Activated CD4-positive, CD25-positive, alpha-beta regulatory T cell treated with anti-CD3 and anti-CD28 coated beads, Interleukin-2, amount 50 U/mL, for 24 hours (primary cell): ENCODE measurements at regions not wholly inside any gene's neighbourhood (a gene's known extent, or its start where the extent isn't known, plus 50 kb on each side); places are given as distances from the start of the nearest gene placed in this dataset.
"Not testable (repeated sequence)": the region's sequence is repeated elsewhere in the genome, so short reads cannot be mapped to it uniquely, and the experiment has no call there.

Experiments
- ATAC-seq, 2 donors: fragments of 150-1000 bp; cut with Tn5 transposase; one replicate each; pipeline ENCODE4 v1.10.0; 2021; ENCODE audit warnings: mild to moderate bottlenecking in 1 of 2, moderate library complexity in 1 of 2

DNA sequence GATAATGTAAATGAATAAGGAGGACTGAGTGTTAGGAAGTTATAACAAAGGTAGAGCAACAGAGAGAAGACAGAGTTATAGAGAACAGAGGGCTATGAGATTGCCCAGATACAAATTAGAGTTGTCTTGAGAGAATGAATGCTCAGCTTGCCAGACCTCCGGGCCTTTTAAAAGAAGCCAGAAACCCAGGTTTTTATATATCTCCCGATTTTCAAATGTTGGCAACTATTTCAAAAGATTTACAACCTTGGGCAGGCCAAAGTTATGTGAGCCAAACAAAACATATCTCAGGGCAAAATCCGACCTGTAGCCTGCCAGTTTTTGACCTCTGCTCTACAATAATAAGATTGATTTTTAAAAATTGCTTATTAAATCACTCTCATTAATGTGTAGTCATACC is 573.1 kb upstream of the SLC10A2 start:
- ATAC-seq: no peak

DNA sequence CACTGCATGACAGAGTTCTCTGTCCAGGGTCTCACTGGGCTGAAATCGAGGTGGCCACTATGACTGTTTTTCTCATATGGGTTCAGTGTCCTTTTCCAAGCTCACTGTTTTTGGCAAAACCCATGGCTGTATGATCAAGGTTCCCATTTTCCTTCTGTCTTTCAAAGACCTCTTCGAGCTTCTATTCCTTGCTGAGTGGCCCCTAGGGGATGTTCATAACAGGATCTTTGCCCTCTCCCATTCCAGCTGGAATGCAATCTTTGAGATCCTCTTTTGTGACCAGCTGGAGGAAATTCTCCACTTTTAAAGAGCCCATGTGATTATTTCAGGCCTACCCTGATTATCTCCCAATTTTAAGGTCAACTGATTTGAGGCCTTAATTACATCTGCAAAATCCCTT is 572.5 kb upstream of the SLC10A2 start:
- no peak for ATAC-seq

DNA sequence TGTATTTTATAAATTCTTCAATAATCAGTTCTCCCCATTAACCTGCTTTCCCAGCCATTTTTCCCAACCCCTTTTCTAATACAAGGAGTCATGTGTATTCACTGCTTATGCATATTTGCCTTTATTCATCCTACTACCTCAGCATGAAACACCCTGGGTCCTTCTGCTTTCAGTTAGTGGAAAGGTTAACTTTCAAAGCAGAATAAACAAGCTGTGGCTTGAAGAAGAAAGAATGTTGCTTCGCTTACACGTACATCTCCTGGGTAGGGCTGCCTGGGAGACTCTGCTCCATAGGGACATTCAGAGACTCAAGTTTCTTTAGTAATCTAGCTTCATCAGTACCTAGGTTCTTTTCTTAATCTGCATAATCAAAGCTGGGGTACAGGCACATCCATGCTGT is 567.8 kb upstream of the SLC10A2 start:
- ATAC-seq: no peak

DNA sequence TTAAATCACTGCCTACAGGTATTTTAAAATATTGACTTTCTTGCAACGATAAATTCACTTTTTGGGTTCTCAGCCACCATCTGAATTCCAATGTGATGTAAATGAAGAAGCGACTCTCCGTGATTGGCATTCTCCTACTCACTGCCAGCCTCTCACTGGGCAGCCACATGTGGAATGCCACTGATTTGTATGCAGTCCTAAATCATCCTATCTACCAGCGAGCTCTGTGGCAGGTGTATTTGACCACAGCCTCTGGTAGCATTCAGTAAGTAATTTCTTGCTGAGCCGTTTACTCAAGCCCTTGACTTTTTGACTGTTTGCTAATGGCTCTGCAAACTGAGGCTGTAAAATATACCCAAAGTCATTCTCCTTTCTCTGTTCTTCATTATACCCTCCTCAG is 559.0 kb upstream of the SLC10A2 start:
- no peak for ATAC-seq

DNA sequence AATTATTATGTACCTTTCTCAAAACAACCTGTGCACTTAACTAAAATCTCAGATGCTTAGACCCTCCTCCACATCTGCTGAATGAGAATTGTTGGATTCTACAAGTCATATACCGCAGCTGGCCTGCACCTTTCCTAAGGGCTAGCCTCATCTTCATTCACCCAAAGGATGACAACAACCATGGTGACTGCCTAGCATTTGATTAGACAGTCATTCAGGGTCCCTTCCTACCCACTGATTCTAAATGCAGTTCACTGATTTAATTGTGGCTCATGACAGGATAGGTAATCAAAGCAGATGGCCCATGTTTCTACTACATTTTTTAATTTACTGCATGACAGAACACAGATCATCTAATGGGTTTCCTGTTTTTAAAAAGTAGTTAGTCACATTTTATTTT is 551.9 kb upstream of the SLC10A2 start:
- no peak for ATAC-seq

DNA sequence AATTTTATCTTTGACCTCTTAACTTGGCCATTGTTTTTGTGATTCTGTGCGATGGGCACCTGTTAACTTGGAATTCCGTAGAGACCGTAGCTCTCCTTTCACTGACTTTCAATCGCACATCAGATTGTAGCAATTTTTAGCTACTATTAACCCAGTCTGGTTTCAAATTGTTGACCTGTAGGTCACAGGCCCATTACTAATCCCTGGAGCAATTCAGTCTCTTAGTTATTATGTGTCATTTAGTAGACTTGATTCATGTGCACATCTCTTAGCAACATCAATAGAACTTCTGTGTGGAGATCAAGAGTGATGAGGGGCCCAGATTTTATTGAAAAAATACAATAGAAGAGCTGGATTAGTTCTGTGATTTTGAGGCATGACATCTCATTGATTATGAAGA is 549.6 kb upstream of the SLC10A2 start:
- ATAC-seq: no peak

DNA sequence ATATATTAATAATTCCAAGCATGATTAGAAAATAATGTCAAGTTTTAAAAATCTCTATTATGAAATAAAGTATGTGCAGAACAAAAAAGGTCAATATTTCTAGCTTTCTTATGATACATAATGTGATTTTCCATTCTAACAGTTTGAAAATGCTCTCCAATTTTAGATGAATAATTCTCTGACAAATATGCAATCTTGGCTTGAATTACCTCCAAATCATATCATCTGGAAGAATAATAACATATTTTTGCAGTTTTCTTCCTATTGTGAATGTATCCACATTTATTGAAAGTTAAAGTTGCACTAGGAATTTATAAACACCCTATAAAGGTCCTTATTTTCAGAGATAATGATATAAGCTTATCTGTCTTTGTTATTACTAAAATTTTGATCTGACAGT is 548.5 kb upstream of the SLC10A2 start:
- no peak for ATAC-seq

DNA sequence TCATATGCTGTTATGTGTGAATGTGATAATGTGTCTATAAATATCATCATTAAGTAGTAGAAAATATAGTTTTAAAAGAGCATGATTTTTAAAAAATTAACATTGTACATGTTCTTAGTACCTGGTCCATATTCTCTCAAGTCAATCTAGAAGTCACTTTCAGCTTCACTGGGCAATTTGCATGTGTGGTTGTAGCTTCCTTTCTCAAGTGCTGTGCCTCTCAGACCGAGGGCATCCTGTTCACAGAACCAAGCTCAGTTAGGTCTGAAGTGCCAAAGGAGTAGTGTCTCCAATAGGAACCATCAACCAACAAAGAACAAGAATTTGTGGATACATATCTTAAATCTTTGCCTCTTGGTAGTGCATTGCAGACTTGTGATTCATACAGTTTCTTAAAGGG is 541.8 kb upstream of the SLC10A2 start:
- no peak for ATAC-seq

DNA sequence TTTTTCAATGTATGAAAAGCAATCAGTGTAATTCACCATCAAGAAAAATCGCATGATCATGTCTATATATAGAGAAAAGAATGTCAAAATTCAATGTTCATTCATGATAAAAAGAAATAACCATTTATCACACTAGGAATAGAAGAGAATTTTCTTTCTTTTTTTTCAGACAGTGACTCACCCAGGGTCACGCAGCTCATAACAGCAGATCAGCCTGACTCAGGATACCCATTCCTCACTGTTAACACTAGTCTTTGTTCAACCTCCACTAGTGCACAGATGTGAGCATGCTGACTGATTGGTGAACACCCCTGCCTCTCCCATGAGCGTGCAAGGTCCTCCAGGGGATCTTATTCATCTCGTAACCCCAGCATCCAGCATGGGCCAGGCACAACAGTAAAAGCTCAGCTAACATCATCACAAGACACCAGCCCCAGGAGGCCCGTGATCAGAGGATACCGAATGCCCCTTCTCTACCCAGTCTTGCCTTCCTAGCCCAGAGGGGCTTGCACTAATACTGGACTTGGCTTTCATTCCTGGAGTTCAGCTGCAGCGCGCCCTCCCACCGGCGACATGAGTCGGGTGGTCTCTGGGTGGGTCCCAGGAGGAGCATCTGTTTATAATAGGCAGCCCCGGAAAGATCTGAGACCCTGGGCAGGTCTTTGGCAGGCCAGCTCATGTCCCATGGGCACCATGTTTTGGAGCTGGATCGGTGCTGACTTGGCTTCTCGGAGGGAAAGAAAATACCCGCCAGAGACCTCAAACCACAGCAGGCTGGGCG is 539.5 kb upstream of the SLC10A2 start:
- no peak for ATAC-seq

DNA sequence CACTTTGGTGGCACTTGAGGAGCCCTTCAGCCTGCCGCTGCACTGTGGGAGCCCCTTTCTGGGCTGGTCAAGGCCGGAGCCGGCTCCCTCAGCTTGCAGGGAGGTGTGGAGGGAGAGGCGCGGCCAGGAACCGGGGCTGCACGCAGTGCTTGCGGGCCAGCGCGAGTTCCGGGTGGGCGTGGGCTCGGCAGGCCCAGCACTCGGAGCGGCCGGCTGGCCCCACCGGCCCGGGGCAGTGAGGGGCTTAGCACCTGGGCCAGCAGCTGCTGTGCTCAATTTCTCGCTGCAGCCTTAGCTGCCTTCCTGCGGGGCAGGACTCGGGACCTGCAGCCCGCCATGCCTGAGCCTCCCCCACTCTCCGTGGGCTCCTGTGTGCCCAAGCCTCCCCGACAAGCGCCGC is 533.7 kb upstream of the SLC10A2 start:
- ATAC-seq: not testable (repeated sequence)

DNA sequence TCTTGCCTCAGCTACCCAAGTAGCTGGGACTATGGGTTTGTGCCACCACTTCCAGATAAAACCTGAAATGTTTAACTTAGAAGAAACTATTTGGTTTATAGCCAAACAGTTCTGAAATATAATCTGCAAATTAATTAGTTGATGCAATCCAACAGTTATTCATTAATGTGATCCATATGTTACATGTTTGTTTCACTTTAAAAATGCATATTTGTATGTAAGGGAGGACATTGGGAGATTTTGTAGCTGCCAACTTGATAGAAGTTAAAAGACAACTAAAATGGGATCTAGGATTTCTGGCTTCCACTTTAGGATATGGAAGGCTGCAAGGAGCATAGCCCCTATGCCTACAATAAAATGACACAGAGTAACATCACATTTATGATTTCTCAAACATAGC is 532.5 kb upstream of the SLC10A2 start:
- no peak for ATAC-seq

DNA sequence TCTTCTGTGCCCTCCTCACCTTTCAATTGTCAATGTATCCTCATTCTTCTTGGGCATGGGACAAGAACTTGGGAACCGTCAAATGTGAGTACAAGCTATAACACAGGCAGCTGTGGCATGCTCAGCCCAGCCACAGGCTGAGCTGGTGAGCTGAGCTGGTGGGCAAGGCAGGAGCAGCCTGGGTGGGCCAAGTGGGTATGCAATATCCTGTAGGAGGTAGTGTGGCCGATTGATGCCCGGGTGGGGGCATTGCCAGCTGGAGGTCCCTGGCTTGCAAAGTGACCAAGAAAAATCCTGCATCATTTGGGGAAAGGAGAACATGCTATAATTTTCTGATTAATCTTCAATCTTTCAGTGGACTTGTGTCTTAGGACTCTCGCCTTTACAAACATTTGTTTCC is 507.2 kb upstream of the SLC10A2 start:
- ATAC-seq: no peak

DNA sequence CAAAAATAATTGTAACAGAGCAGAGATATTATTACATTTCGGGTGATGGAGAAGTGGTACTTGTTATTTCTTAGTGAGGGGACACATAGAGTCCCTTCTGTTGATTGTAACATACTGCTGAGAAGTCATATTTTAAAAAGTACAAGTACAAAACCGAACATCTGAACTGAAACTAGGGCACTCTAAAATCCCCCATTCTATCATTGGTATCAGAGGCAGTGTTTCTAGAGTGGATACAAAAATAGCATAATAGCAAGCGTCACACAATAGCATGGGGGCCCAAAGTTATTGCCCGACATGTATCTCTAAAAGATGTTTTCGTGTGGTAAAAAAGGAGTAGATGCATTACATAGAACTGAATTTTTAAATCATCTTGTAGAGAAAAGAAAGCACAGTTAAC is 502.1 kb upstream of the SLC10A2 start:
- ATAC-seq: no peak

DNA sequence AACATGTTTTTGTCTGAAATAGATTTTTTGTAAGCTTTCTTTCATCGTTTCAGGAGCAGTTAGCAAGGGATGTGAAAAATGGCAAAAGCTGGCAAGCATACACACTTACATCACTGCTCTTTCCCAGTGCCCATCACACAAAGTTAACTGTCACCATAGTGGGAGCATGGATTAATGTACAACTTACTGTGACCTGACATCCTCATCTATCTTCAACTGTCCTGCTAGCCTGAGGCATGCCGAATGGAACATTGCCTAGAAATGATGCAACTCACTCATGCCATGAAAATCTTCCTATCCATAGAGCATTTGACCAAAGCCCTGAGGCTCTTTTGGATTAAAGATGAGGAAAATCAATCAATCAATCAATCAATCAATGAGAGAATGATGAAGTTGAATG is 491.7 kb upstream of the SLC10A2 start:
- ATAC-seq: no peak

DNA sequence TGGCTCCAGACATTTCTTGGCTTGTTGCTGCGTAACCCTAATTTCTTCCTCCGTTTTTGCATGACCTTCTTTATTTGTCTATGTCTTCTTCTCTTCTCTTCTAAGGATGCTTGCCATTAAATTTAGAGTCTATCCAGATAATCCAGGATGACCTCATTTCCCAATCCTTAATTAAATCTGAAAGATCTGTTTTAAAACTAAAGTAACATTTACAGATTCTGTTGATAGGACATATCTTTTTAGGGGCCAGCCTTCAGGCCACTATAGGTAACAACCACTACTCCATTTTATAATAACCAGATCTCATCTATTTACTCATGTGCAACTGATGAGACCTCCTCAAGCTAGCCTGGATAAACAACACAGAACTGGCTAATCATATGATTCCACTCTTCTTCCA is 490.5 kb upstream of the SLC10A2 start:
- no peak for ATAC-seq

DNA sequence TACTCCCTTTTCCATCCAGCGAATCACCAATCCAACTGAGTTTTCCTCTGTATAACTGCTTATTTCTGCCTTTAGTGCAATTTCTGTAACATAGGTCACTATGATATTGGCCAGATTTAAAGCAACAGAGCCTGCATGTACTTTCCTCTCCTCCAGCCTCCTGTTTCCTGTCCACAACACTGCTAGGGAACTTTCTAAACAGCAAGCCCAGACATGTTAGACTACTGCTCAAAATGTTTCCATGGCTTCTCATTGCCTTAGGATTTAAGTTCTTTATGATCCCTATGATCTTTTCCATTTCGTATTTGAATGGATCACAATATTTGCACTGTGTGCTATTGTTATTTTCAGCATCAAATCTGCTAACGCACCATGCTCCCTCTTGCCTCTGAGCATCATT is 481.7 kb upstream of the SLC10A2 start:
- ATAC-seq: no peak

DNA sequence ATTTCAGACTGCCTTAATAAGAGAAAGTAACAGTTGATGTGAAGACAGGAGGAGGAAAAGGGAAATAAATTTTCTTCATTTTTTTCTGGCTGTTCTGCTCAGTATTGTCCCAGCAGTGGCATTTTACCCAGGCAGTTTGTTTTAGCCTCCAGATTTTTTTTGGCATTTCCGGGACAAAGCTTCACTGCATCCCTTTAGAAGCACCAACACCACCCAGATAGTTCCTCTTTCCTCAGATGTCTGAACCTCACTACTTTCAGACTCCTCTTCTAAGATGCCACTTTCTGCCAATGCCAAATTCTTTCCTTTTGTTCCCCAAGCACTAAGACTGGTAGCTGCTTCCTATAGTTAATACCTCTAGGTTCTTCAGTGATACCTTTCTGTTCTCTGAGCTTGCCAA is 480.1 kb upstream of the SLC10A2 start:
- no peak for ATAC-seq

DNA sequence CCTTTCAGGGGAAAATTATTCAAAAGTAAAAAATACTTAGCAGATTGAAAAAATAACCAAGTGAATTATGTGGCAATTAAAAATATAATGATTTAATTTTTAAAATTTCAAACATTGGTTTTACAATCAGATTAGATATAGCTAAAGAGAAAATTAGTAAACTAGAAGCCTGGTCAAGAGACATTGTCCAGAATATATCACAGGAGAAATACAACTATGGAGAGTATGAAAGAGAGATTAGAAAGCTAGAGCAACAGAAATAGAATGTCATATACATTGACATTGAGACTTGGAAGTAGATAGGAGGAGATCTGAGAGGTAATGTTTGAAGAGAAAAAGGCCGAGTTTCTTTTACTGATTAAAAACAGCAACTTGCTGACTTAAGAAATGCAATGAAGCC is 476.4 kb upstream of the SLC10A2 start:
- ATAC-seq: no peak

DNA sequence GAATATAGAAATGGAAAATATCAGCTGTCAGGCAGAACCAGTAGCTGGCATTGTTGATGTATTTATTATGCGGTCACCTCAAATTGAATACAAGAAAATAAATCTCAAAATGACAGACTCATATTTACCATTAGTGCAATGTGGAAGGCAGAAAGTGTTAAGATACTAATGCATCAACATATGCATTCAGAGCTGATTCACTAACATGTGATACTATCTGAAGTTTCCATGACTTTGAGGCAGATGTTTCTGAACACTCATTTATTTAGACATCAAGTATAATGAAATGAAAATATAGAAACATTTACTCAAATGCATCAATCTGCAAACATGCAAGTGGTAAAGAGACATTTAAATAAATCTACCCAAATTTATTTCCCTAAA is 474.2 kb upstream of the SLC10A2 start:
- no peak for ATAC-seq

DNA sequence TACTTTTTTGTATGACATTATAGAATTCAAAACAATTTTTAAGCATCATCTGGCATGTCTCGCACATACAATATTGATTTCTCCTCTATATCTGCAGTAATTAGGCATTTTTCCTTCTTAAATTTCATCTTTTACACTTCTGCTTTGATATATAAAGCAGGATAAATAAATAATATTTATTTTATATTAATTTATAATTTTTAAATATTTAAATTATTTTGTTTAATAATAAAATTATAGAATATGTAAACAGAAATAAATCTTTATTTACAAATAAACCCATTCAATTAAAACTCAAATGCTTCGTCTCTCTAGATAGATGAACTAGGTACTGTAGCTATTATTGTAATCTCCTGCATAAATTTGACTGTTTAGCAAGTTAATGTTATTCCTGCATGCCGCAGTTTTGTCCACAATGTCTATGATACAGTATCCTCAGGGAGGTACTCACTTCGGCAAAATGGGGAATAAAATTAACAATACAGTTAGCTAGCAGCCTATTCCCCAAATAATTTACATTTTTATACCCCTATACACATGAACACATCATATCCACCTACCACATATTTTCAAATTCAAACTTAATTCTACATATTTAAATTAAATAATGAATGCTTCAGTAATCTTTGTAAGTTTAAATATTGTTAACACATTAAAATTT is 473.6 kb upstream of the SLC10A2 start:
- no peak for ATAC-seq

DNA sequence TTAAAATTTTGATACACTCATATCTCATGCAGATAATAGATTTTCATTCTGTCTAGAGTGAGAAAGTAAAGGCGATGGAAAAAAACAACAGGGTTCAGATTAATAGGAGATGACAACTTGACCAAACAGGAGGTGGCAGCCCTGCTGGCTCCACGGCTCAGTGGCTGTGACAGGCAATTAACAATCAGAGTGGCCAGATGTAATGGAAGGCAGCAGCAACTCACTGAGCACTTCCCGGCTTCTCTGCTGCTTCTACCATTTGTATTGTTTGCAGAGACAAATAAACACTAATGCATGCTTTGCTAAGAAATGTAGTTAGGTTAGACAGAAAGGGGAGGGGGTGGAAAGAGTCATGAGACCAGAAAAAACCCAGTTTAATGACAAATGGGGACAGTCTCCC is 473.0 kb upstream of the SLC10A2 start:
- ATAC-seq: no peak

DNA sequence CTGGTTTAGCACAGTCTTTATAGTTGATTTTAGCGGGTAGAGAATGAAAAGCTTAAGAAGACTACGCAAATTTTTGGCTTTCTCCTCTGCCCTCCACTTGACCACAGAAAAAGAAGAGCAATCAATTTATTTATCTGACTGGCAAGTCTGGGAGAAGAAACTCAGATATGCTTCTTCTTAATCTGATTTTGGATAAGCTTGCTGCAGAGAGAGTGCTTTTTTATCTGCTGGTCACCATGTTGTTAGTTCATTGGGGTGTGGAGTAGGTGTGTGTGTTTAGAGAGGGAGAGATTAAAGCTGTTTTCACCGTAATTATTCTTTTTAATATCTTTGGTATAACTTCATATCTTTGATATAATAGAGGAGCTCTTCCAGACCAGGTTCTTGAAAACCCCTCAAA is 471.4 kb upstream of the SLC10A2 start:
- no peak for ATAC-seq

DNA sequence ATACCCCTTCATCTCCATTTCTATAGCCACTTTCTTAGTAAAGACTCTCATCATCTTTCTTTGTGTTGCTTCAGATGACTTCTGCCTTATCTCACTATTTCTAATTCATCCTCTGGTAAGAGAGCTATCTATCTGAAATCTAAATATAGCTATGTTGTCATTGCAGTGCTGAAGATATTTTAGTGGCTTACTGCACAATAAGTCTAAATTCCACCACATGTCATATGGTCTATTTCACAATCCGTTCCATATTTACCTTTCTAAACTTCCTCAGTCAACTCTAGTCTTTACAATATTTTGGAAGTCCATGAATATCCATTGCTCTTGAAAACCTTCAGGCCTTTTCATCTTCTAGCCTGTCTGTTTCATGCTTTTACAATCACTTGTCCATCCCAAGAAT is 465.1 kb upstream of the SLC10A2 start:
- ATAC-seq: no peak

DNA sequence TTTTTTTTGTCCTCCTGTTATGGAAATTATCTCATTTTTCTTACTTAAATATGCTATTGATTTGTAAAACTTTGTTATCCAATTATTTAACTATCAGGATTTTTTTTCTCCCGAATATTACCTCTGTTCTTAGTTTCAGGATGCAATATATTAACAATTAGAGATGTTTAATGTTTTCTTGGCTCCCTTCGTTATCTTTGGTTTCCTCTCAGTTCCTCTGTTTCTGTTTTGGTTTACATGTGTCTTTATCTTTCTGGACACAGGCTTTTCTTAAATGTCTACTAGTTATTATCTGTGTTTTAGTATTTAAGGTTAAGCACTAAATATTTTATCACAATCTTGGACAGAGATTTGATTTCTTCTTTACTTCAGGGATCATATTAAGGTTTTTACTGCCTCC is 462.2 kb upstream of the SLC10A2 start:
- no peak for ATAC-seq

DNA sequence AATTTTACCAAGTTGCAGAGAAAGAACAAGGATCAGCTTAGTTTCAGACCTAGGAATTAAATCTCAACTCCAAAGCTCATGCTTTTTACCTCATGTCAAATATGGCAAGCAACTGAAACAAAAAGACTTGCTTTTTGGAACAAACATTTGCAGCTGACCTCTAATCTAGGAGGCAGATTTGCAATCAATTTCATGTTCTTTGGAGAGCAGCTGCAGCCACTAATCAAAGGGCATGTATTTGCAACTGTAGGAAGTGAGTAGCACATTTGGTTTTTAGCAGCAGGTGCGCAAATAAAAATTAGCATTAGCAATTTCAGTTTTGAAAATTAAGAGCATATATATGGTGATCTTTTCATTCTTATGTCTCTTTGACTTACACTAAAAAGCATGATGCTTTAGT is 459.3 kb upstream of the SLC10A2 start:
- no peak for ATAC-seq
